Pancreas (tissue), 10 donors: ENCODE measurements at regions not wholly inside any gene's neighbourhood (a gene's known extent, or its start where the extent isn't known, plus 50 kb on each side); places are given as distances from the start of the nearest gene placed in this dataset.

Experiments
- ATAC-seq, 4 donors: fragments of 200-7000 bp; cut with Tn5 transposase; one replicate each; pipeline versions ENCODE4 v1.8.0 to v1.9.1; 2020; ENCODE audit warnings: mild to moderate bottlenecking in 4 of 4, moderate library complexity in 4 of 4
- DNase-seq, 6 donors: peaks; one replicate each; pipeline ENCODE4 v3.0.0-alpha.2; 2020
- FAIRE-seq: peaks from 2 replicates; lab custom pipeline; 2012; peaks lifted over from hg19 to GRCh38; lab: Jason Lieb, UNC
- H3K27ac ChIP-seq, 4 donors: fragments of 200-600 bp; sonication (generic); 1 replicate in 3 of 4; 2 replicates in 1 of 4; pipeline versions ENCODE4 v1.5.0 to v1.8.0; 2020
- H3K27me3 ChIP-seq, 4 donors: fragments of 200-600 bp; one replicate each; pipeline ENCODE4 v1.8.0; 2021
- H3K36me3 ChIP-seq, 3 donors: fragments of 200-600 bp; sonication (generic) in 1 of 3; one replicate each; pipeline versions ENCODE4 v1.5.0 to v1.8.0; 2020 to 2021
- H3K4me1 ChIP-seq, 3 donors: fragments of 200-600 bp; one replicate each; pipeline ENCODE4 v1.8.0; 2021
- H3K4me3 ChIP-seq, 4 donors: fragments of 200-600 bp; sonication (generic) in 2 of 4; one replicate each; pipeline versions ENCODE4 v1.5.0 to v1.8.0; 2020 to 2021
- H3K9me3 ChIP-seq, 4 donors: fragments of 200-600 bp; one replicate each; pipeline ENCODE4 v1.8.0; 2021
- CTCF ChIP-seq, 4 donors: fragments of 200-600 bp; sonication (generic) in 3 of 4; IDR thresholded peaks; one replicate each; pipeline versions ENCODE4 v1.5.0 to v1.8.0; 2021; ENCODE audit warnings: antibody characterized with exemption in 4 of 4
- WGBS, 2 donors: extraction: QIAGEN DNeasy Blood & Tissue Kit; methylation state at CpG; one replicate each; pipeline ENCODE4 v1.1.7; 2013; 5-methylcytosine and 5-hydroxymethylcytosine counted together
- intact Hi-C, 3 donors: fragments of 100-400 bp; cut with DNase I; formaldehyde crosslinking; loops; one replicate each; pipeline versions ENCODE4 v1.11.1 to v1.14.2; 2022
- donor health status: healthy with polysubstance abuse.
- donor health status: DM: no; HTN: no; CAD: no; lungs with moderate emphysema.
- donor health status: DM: no; HTN: no; CAD: no.
- donor health status: control.
- donor health status: control.
- donor health status: Bipolar disorder and iron deficiency.
- donor health status: DM: yes; HTN: yes; CAD: no.
- donor health status: DM: no; HTN: no; CAD: no.
- donor health status: DM: no; HTN: no; CAD: no.
- donor health status: DM: yes; HTN: yes; CAD: no.

DNA sequence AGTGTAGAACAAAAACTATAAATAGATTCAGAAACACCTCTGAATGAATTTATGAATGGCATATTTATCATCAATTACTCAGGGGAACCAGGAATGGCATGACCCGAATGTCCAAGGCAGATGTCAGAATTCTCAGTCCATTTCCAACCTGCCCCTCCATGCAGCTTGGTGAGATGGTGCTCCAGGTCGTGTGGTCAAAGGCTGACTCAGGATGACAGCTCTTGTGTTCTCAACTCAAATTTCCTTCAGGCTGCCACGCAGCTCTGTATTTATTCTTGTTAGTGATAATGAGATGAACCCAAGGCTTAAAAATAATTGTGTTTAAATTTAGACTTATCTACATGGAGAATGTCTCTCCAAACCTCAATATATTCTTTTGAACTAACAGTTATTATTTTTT lies 146.9 kb downstream of the METTL4 start:
- WGBS, 2 donors: 19 to 25% methylated on average over 3 of the region's 3 CpGs

GRCh38 chr18:2425426-2426317 lies 145.6 kb downstream of the METTL4 start:
- Histone ChIP-seq H3K9me3 (no peaks in the 10 kb centered on the region), H3K4me1 (no peaks in the 10 kb centered on the region), H3K36me3 (no peaks in the 10 kb centered on the region), H3K27ac (no peak overlapping the region), H3K27me3 (no peaks in the 10 kb centered on the region), H3K4me3 (no peak overlapping the region)
- WGBS, 2 donors: 53 to 55% methylated on average over 4 of the region's 4 CpGs
- DNase-seq: no peak
- intact Hi-C loops: no loop called here
- no peak for TF ChIP-seq CTCF (IDR thresholded peaks at IDR 0.05)
- no peak for FAIRE-seq
- no peak for ATAC-seq

More for the DNA sequence above, 146.9 kb downstream of the METTL4 start:
- FAIRE-seq (no peak), ATAC-seq (no peak), DNase-seq (no peak)
- intact Hi-C loops: no loop called here
- Histone ChIP-seq H3K27me3 (no peaks in the 10 kb centered on the region), H3K4me1 (no peaks in the 10 kb centered on the region), H3K4me3 (no peak overlapping the region), H3K36me3 (no peaks in the 10 kb centered on the region), H3K9me3 (no peaks in the 10 kb centered on the region), H3K27ac (no peak overlapping the region)
- TF ChIP-seq CTCF (IDR thresholded peaks at IDR 0.05): no peak

DNA sequence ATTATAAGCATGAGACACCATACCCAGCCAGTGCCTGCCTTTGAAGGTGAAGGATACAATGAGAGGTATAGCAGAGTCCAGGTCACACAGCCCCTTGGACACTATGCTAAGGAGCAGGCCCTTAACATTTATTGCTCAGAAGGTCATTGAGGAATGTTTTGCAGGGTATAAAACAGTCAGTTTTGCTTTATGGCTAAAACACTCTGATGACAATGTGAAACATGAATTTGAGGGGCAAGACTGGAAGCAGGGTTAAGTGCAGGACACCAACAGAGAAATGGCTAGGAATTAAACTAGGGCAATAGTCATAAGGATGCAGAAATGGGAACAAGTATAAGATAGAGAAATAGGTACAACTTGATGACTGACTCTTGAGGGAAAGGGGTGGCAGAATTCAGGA lies 141.1 kb downstream of the METTL4 start:
- no peaks in the 10 kb centered on the region for H3K36me3 ChIP-seq
- H3K27me3 ChIP-seq: no peaks in the 10 kb centered on the region
- H3K27ac ChIP-seq: no peak overlapping the region
- no peak overlapping the region for H3K4me3 ChIP-seq
- no peak for TF ChIP-seq CTCF (IDR thresholded peaks at IDR 0.05)
- intact Hi-C loops: no loop called here
- no peaks in the 10 kb centered on the region for H3K9me3 ChIP-seq
- no peak for FAIRE-seq
- no peak for DNase-seq
- no peaks in the 10 kb centered on the region for H3K4me1 ChIP-seq
- ATAC-seq: no peak

DNA sequence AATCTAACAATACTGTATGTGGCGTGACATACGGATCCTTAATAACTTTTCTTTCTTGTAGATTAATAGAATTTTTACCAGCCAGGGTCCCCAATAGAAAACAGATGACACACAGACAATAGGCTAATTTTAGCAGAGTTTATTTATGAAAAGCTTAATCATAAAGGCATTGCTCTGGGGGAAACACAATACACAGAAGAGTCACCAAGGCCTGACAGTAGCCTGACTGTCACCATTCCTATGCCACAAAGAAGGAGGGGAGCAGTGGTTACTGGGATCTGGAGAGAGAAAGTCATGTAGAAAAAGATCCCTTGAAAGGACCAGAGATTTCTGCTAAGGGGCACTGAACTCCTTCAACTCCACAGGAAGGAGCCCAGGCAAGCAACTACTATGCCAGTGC lies 139.5 kb downstream of the METTL4 start:
- Histone ChIP-seq H3K9me3 (no peaks in the 10 kb centered on the region), H3K4me1 (no peaks in the 10 kb centered on the region), H3K27ac (no peak overlapping the region), H3K36me3 (no peaks in the 10 kb centered on the region), H3K27me3 (no peaks in the 10 kb centered on the region), H3K4me3 (no peak overlapping the region)
- ATAC-seq (no peak), FAIRE-seq (no peak), DNase-seq (no peak)
- no peak for TF ChIP-seq CTCF (IDR thresholded peaks at IDR 0.05)
- 70 to 95% methylated on average over 2 of the region's 2 CpGs for whole genome bisulfite sequencing, 2 donors
- intact Hi-C loops: no loop called here

GRCh38 chr18:2433366-2433765 lies 137.9 kb downstream of the METTL4 start:
- DNase-seq (no peak), ATAC-seq (no peak), FAIRE-seq (no peak)
- Histone ChIP-seq H3K27ac (no peak overlapping the region), H3K27me3 (no peaks in the 10 kb centered on the region), H3K4me3 (no peak overlapping the region), H3K36me3 (no peaks in the 10 kb centered on the region), H3K9me3 (no peaks in the 10 kb centered on the region), H3K4me1 (no peaks in the 10 kb centered on the region)
- no peak for TF ChIP-seq CTCF (IDR thresholded peaks at IDR 0.05)
- 86 to 89% methylated on average over 1 of the region's 1 CpG for WGBS, 2 donors
- intact Hi-C loops: no loop called here
